SH-SY5Y (cell line): ENCODE measurements at regions not wholly inside any gene's neighbourhood (a gene's known extent, or its start where the extent isn't known, plus 50 kb on each side); places are given as distances from the start of the nearest gene placed in this dataset.

Experiments
- GATA2 ChIP-seq: IDR thresholded peaks from 2 replicates; pipeline ENCODE4 v1.6.1; 2011; ENCODE audit warnings: mild to moderate bottlenecking, low read depth, low read length
- GATA3 ChIP-seq: IDR thresholded peaks from 2 replicates; pipeline ENCODE4 v1.6.1; 2011; ENCODE audit warnings: low read depth, mild to moderate bottlenecking, low read length, moderate library complexity

GRCh38 chr18:69261406-69261805, 139.3 kb upstream of the DOK6 start:
- TF ChIP-seq GATA2 (no peak), GATA3 (no peak)
